ENCODE measurements at regions not wholly inside any gene's neighbourhood (a gene's known extent, or its start where the extent isn't known, plus 50 kb on each side); places are given as distances from the start of the nearest gene placed in this dataset.

DNA sequence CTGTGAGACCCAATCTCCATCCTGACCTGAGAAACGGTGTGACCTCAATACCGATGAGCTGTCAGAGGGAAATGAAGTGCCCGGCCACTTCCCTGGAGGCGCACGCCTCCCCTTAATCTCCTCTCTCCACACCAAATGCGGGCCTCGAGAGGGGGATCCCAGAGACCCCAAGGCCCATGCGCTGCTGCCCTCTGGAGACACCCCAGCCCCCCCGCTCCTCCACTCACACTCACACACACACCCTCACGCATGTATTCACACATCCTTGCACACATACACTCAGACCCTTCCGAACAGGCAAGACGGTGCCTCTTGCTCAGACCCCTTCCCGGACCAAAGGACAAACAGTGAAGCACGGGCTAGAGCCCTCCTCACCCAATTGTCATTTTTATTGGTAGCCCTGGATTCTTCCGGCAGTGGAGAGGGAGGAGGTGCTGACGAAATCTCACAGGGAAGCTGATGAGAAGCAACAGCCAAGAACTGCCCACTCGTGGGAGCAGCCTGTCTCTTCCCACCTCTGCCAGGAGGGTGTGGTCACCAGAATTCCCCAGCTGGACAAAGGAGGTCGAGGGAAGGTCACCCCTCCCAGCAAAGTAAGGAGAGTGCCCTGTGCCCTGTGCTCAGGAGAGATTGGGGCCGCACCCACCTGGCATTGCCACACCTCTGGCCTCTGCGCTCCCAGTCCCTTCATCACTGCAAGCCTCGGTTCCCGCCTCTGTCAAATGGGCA lies 136.0 kb upstream of the TNRC6C start:
- Histone ChIP-seq H3K9me3 (ENCODE audit: insufficient read depth in 2 of 2, low read depth in 1 of 2, low read length in 1 of 2) (no peaks in the 10 kb centered on the region), H3K18ac (ENCODE audit: extremely low read depth, low read length) (peak overlapping the region; percentile 9; the same call in 1 of the 2 replicates), H4K91ac (replicated peaks; ENCODE audit: insufficient read length, low read length) (peak overlapping the region; percentile 68), H4K8ac (ENCODE audit: extremely low read depth, insufficient read depth, low read length) (peak overlapping the region; percentile 16; the same call in 1 of the 2 replicates), H2BK20ac (ENCODE audit: low read length) (no peak overlapping the region), H2BK120ac (replicated peaks; ENCODE audit: low read depth, low read length) (no peak overlapping the region), H3K14ac (ENCODE audit: insufficient read length) (no peak overlapping the region), H3K4me3 (ENCODE audit: extremely low read depth in 1 of 4, insufficient read depth in 2 of 4, low read depth in 3 of 4, low read length in 4 of 4) (no peak overlapping the region), H4K5ac (ENCODE audit: insufficient read length, low read depth, low read length) (no peak overlapping the region), H3K27ac (ENCODE audit: low read depth, low read length) (no peak overlapping the region), H2AK5ac (ENCODE audit: low read depth, low read length) (no peak overlapping the region; the same call in 1 of the 2 replicates), H2BK5ac (ENCODE audit: low read depth, low read length) (no peak overlapping the region), H3K4me2 (ENCODE audit: insufficient read depth in 1 of 2, low read depth in 2 of 2, low read length in 2 of 2) (no peak overlapping the region), H3K56ac (replicated peaks; ENCODE audit: insufficient read length, low read depth, low read length) (no peak overlapping the region), H3K4ac (replicated peaks; ENCODE audit: insufficient read length, low read depth, low read length) (no peak overlapping the region), H3K9ac (replicated peaks in 1 of 4; ENCODE audit: extremely low read depth in 1 of 4, low read depth in 3 of 4, low read length in 3 of 4) (no peak overlapping the region), H2AFZ (ENCODE audit: low read length) (no peak overlapping the region), H3K27me3 (replicated peaks in 1 of 4; ENCODE audit: control insufficient read depth in 3 of 4, extremely low read depth in 1 of 4, insufficient read depth in 3 of 4, low read length in 3 of 4) (no peaks in the 10 kb centered on the region; a peak in 3 of 7 replicates), H2BK15ac (ENCODE audit: low read length) (0 out of 2 replicates have a peak overlapping the region, but pooled peaks have one; percentile 8), H3K79me1 (ENCODE audit: low read depth, low read length) (no peaks in the 10 kb centered on the region), H3K4me1 (replicated peaks in 1 of 4; ENCODE audit: control insufficient read depth in 3 of 4, insufficient read depth in 4 of 4, low read length in 3 of 4) (peaks cover 3 to 17% (median 4%) of the 10 kb centered on the region in 4 experiments), H3K36me3 (ENCODE audit: control insufficient read depth in 2 of 4, insufficient read depth in 4 of 4, low read length in 3 of 4) (no peaks in the 10 kb centered on the region), H4K20me1 (replicated peaks in 1 of 2; ENCODE audit: control insufficient read depth in 1 of 2, insufficient read depth in 2 of 2, low read length in 2 of 2) (no peaks in the 10 kb centered on the region), H2BK12ac (ENCODE audit: low read depth, low read length) (peak overlapping the region; percentile 68; the same call in 1 of the 2 replicates), H3K79me2 (ENCODE audit: control insufficient read depth in 1 of 2, insufficient read depth in 2 of 2, low read length in 2 of 2) (no peaks in the 10 kb centered on the region), H3K23me2 (ENCODE audit: low read depth, low read length) (no peaks in the 10 kb centered on the region; the same call in 1 of the 2 replicates), H3K23ac (ENCODE audit: insufficient read length) (no peak overlapping the region)
- DNase-seq (ENCODE audit: low read depth in 1 of 2, low spot score in 2 of 2) (no peak), FAIRE-seq (no peak)
- CTCF ChIA-PET (ENCODE audit: partially characterized antibody), result interaction anchor here (0.7 to 1.2 kb wide), 3 partner anchors 51 to 195 kb away, joined by 3 read pairs; no protein-coding TSS in a partner anchor
- 89% methylated on average over 22 of the region's 22 CpGs; no CpG with 5 or more reads in 1 of the 2 experiments for WGBS, 2 experiments (ENCODE audit: extremely low coverage in 1 of 2, insufficient coverage in 1 of 2, insufficient read length in 1 of 2, insufficient replicate concordance in 2 of 2, low coverage in 1 of 2, low lambda C conversion rate in 2 of 2, missing lambda C conversion rate in 1 of 2)
- TF ChIP-seq CREB1 (IDR thresholded peaks at IDR 0.05), result no peak
- no peak for TF ChIP-seq EP300 (IDR thresholded peaks at IDR 0.05; ENCODE audit: borderline replicate concordance in 1 of 2, low read depth in 2 of 2, low read length in 2 of 2)
- TF ChIP-seq TBP (IDR thresholded peaks at IDR 0.05; ENCODE audit: low read depth, low read length), result no peak
- no peak for TF ChIP-seq FOSL1 (IDR thresholded peaks at IDR 0.05; ENCODE audit: insufficient read depth, low read depth, low read length)
- TF ChIP-seq BRCA1 (IDR thresholded peaks at IDR 0.05; ENCODE audit: low read depth, low read length), result no peak
- no peak for TF ChIP-seq HDAC2 (IDR thresholded peaks at IDR 0.05; ENCODE audit: borderline replicate concordance in 1 of 2, low read depth in 2 of 2, low read length in 2 of 2)
- no peak for TF ChIP-seq CHD1 (IDR thresholded peaks at IDR 0.05; ENCODE audit: low read depth, low read length)
- TF ChIP-seq TEAD4 (IDR thresholded peaks at IDR 0.05; ENCODE audit: low read depth, low read length), result no peak
- TF ChIP-seq CHD2 (IDR thresholded peaks at IDR 0.05; ENCODE audit: low read length), result no peak
- POLR2A ChIA-PET (ENCODE audit: partially characterized antibody), result interaction anchor here (1.5 kb wide), 1 partner anchor 13 kb away, joined by 3 read pairs; no protein-coding TSS in a partner anchor
